ENCODE measurements at regions not wholly inside any gene's neighbourhood (a gene's known extent, or its start where the extent isn't known, plus 50 kb on each side); places are given as distances from the start of the nearest gene placed in this dataset.
"Not testable (repeated sequence)": the region's sequence is repeated elsewhere in the genome, so short reads cannot be mapped to it uniquely, and the experiment has no call there.

GRCh38 chr2:212891580-212891979 lies 259.8 kb downstream of the IKZF2 start:
- TF ChIP-seq, protein P1, sequence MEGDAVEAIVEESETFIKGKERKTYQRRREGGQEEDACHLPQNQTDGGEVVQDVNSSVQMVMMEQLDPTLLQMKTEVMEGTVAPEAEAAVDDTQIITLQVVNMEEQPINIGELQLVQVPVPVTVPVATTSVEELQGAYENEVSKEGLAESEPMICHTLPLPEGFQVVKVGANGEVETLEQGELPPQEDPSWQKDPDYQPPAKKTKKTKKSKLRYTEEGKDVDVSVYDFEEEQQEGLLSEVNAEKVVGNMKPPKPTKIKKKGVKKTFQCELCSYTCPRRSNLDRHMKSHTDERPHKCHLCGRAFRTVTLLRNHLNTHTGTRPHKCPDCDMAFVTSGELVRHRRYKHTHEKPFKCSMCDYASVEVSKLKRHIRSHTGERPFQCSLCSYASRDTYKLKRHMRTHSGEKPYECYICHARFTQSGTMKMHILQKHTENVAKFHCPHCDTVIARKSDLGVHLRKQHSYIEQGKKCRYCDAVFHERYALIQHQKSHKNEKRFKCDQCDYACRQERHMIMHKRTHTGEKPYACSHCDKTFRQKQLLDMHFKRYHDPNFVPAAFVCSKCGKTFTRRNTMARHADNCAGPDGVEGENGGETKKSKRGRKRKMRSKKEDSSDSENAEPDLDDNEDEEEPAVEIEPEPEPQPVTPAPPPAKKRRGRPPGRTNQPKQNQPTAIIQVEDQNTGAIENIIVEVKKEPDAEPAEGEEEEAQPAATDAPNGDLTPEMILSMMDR (IDR thresholded peaks at IDR 0.05; ENCODE audit: low read depth, low read length) = no peak
- no peak for DNase-seq (ENCODE audit: low read depth in 2 of 2)
- H3K4me3 ChIP-seq (replicated peaks in 1 of 2; ENCODE audit: low read depth in 2 of 2, low read length in 2 of 2) = no peak overlapping the region

DNA sequence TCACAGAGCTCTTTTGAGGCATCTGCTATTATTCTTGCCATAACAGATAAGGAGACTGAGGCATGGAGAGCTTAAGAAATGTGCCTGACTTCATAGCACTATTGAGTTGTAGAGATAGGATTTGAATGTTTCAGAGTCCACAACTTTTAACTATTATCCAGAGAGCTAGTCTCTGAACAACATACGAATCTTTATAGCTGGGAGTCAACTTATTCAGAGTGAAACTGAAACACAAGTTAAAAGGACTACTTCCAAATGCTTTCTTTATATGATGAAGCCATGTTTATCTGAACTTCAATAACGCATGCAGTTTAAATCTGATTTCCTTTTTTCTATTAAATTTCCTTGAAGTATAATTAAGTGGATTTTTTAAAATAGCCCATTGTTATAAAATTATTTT lies 268.8 kb downstream of the IKZF2 start:
- no peak overlapping the region for H3K4me3 ChIP-seq (replicated peaks in 1 of 2; ENCODE audit: low read depth in 2 of 2, low read length in 2 of 2)
- TF ChIP-seq, protein P1 (IDR thresholded peaks at IDR 0.05; ENCODE audit: low read depth, low read length) = no peak
- no peak for DNase-seq (ENCODE audit: low read depth in 2 of 2)

GRCh38 chr2:212876556-212876955 lies 274.9 kb downstream of the IKZF2 start:
- not testable (repeated sequence) for DNase-seq (ENCODE audit: low read depth in 2 of 2); H3K4me3 ChIP-seq (replicated peaks in 1 of 2; ENCODE audit: low read depth in 2 of 2, low read length in 2 of 2)

DNA sequence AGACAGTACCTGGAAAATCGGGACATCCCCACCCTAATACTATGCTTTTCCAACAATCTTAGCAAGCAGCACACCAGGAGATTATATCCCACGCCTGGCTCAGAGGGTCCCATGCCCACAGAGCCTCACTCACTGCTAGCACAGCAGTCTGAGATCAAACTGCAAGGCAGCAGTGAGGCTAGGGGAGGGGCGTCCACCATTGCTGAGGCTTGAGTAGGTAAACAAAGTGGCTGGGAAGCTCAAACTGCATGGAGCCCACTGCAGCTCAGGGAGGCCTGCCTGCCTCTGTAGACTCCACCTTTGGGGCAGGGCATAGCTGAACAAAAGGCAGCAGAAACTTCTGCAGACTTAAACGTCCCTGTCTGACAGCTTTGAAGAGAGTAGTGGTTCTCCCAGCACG lies 275.5 kb downstream of the IKZF2 start:
- H3K4me3 ChIP-seq (replicated peaks in 1 of 2; ENCODE audit: low read depth in 2 of 2, low read length in 2 of 2); DNase-seq (ENCODE audit: low read depth in 2 of 2): not testable (repeated sequence)

DNA sequence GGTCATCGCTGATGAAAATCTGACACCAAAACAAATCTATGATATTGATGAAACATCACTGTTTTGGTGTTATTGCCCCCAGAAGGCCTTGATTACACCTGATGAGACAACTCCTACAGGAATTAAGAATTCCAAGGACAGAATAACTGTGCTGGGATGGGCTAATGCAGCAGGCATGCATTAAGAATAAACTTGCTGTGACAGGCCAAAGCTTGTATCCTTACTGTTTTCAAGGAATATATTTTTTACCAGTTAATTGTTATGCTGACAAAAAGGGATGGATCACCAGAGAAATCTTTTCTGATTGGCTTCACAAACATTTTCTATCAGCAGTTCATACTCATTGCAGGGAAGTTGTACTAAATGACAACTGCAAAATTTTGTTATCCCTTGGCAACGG lies 278.2 kb downstream of the IKZF2 start:
- TF ChIP-seq, protein P1 (IDR thresholded peaks at IDR 0.05; ENCODE audit: low read depth, low read length) = no peak

DNA sequence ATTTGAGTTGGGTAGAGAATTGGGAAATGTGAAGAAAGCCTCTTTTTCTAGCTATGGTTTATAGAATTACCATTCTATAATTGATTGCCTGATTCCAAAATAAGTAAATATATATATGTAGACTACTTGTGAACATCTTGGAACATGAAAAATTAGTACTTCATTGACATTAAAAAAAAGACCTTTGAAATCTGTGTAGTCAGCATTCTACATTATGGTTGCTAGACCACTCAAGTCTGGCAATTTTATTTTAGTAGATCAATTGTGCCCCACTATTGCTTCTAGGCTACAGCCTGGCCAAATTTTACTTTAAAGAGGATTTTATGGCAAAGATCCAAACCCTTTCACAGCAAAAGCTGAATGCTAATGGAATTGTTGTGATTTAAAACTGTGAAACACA lies 279.8 kb downstream of the IKZF2 start:
- TF ChIP-seq, protein P1 (IDR thresholded peaks at IDR 0.05; ENCODE audit: low read depth, low read length) = no peak
- no peak for DNase-seq (ENCODE audit: low read depth in 2 of 2)
- H3K4me3 ChIP-seq (replicated peaks in 1 of 2; ENCODE audit: low read depth in 2 of 2, low read length in 2 of 2) = no peak overlapping the region

More for the DNA sequence above, 278.2 kb downstream of the IKZF2 start:
- H3K4me3 ChIP-seq (replicated peaks in 1 of 2; ENCODE audit: low read depth in 2 of 2, low read length in 2 of 2) = no peak overlapping the region
- DNase-seq (ENCODE audit: low read depth in 2 of 2) = no peak

GRCh38 chr2:212864186-212864585 lies 287.2 kb downstream of the IKZF2 start:
- TF ChIP-seq, protein P1 (IDR thresholded peaks at IDR 0.05; ENCODE audit: low read depth, low read length) = no peak
- DNase-seq (ENCODE audit: low read depth in 2 of 2) = no peak
- no peak overlapping the region for H3K4me3 ChIP-seq (replicated peaks in 1 of 2; ENCODE audit: low read depth in 2 of 2, low read length in 2 of 2)

DNA sequence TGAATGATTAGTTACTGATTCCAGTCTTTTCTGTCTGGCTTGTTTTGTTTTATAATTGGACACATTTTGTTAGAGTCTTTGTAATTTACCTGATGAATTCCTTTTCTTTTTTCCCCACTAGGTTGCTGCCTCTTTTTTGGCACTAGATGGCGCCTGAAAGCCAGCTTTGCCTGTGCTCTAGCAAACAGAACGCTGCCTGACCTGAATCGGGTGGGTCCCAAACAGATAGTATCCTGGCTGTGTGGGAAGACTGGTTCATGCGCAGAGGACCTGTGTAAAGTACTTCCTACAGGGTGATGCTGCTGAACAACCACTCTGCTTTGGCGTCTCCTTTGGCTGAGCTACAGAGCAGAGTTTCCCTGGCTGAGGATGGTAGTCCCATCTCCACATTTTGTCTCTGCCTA lies 288.2 kb downstream of the IKZF2 start:
- DNase-seq (ENCODE audit: low read depth in 2 of 2) = peak; percentile 33 to 70
- H3K4me3 ChIP-seq (replicated peaks in 1 of 2; ENCODE audit: low read depth in 2 of 2, low read length in 2 of 2) = no peak overlapping the region
- TF ChIP-seq, protein P1 (IDR thresholded peaks at IDR 0.05; ENCODE audit: low read depth, low read length) = peak; percentile 69
